ENCODE measurements at regions not wholly inside any gene's neighbourhood (a gene's known extent, or its start where the extent isn't known, plus 50 kb on each side); places are given as distances from the start of the nearest gene placed in this dataset.

DNA sequence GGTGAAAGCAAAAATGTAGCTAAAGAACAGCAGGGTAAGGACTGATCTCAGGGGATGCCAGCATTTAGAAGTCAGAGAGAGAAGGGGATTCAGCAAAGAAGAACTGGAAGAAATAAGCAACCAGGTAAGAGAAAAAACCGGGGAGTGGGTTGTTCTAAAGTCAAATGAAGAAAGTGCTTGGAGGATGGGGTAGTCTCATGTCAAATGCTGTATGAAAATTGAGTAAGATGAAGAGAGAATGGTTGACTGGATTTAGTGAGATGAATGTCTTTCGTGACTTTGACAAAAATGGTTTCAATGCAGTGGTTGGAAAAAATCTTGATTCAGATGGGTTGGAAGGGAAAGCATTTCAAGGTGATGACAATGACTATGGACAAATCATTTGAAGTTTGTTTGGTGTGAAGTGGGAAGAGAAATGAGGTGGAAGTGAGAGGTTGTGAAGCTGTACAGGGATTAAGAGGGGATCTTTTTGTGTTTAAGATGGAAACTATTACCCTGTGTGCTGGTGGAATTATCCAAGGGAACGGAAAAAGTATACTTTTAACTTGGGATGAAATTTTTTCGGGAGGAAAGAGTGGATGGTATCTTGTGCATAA lies 484.0 kb downstream of the ETS1 start:
- no peaks in the 10 kb centered on the region for H3K36me3 ChIP-seq (replicated peaks in 1 of 2; ENCODE audit: control extremely low read depth in 1 of 2, control insufficient read depth in 1 of 2, extremely low read depth in 1 of 2, insufficient read depth in 2 of 2, low read length in 1 of 2)
- intact Hi-C loops (cut with micrococcal nuclease) = no loop called here
- Mint-ChIP-seq H3K27me3 (peaks cover 55% of the 10 kb centered on the region), H3K27ac (no peak overlapping the region), H3K4me1 (no peaks in the 10 kb centered on the region), H3K4me3 (no peak overlapping the region), H3K9me3 (ENCODE audit: insufficient read depth) (no peaks in the 10 kb centered on the region)
- DNase-seq (no peak), ATAC-seq (ENCODE audit: low read depth) (no peak)
- CTCF ChIA-PET = no interaction called here
- no peak overlapping the region for H3K27ac ChIP-seq (ENCODE audit: low read length in 2 of 2)
- H3K9me3 ChIP-seq (ENCODE audit: control extremely low read depth in 1 of 3, control insufficient read depth in 2 of 3, insufficient read depth in 1 of 3, low read length in 2 of 3) = no peaks in the 10 kb centered on the region
- H3K9ac ChIP-seq (ENCODE audit: low read length) = no peak overlapping the region
- H4K20me1 ChIP-seq (ENCODE audit: control insufficient read depth, insufficient read depth, low read length, poor library complexity, severe bottlenecking) = no peaks in the 10 kb centered on the region
- no peaks in the 10 kb centered on the region for H3K4me1 ChIP-seq (ENCODE audit: control insufficient read depth in 2 of 2, insufficient read depth in 2 of 2, low read length in 2 of 2)
- no peak overlapping the region for H3K4me2 ChIP-seq (replicated peaks; ENCODE audit: low read depth, low read length, poor library complexity, severe bottlenecking)
- H2AFZ ChIP-seq (ENCODE audit: insufficient read depth, low read depth, low read length, poor library complexity, severe bottlenecking) = no peak overlapping the region
- POLR2A ChIA-PET = no interaction called here
- H3K79me2 ChIP-seq (ENCODE audit: control insufficient read depth, insufficient read depth, low read length) = no peaks in the 10 kb centered on the region
- WGBS (ENCODE audit: insufficient coverage) = 73% methylated on average over 3 of the region's 4 CpGs
- no peak for TF ChIP-seq EZH2 (IDR thresholded peaks at IDR 0.05; ENCODE audit: borderline replicate concordance, insufficient read depth, low read depth, low read length, poor library complexity, severe bottlenecking)
- TF ChIP-seq, protein P1, sequence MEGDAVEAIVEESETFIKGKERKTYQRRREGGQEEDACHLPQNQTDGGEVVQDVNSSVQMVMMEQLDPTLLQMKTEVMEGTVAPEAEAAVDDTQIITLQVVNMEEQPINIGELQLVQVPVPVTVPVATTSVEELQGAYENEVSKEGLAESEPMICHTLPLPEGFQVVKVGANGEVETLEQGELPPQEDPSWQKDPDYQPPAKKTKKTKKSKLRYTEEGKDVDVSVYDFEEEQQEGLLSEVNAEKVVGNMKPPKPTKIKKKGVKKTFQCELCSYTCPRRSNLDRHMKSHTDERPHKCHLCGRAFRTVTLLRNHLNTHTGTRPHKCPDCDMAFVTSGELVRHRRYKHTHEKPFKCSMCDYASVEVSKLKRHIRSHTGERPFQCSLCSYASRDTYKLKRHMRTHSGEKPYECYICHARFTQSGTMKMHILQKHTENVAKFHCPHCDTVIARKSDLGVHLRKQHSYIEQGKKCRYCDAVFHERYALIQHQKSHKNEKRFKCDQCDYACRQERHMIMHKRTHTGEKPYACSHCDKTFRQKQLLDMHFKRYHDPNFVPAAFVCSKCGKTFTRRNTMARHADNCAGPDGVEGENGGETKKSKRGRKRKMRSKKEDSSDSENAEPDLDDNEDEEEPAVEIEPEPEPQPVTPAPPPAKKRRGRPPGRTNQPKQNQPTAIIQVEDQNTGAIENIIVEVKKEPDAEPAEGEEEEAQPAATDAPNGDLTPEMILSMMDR (IDR thresholded peaks at IDR 0.05) = no peak
- peaks cover 0 to 5% (median 4%) of the 10 kb centered on the region in 4 experiments for H3K27me3 ChIP-seq (replicated peaks in 1 of 4; ENCODE audit: control extremely low read depth in 1 of 4, control insufficient read depth in 3 of 4, insufficient read depth in 4 of 4, low read length in 3 of 4)
- H3K4me3 ChIP-seq (ENCODE audit: control extremely low read depth in 1 of 5, extremely low read depth in 1 of 5, insufficient read depth in 1 of 5, low read depth in 2 of 5, low read length in 4 of 5) = no peak overlapping the region

DNA sequence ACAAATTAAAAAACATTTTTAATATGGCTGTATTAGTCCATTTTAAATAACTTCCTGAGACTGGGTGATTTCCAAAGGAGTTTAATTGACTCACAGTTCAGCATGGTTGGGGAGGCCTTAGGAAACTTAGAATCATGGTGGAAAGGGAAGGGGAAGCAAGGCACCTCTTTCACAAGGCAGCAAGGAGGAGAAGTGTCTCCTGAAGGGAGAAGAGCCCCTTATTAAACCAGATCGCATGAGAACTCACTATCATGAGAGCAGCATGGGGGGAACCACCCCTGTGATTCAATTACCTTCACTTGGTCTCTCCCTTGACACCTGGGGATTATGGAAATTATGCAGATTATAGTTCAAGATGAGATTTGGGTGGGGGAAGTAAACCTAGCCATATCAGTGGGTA lies 488.6 kb downstream of the ETS1 start:
- Histone ChIP-seq H3K36me3 (replicated peaks in 1 of 2; ENCODE audit: control extremely low read depth in 1 of 2, control insufficient read depth in 1 of 2, extremely low read depth in 1 of 2, insufficient read depth in 2 of 2, low read length in 1 of 2) (no peaks in the 10 kb centered on the region), H3K4me3 (ENCODE audit: control extremely low read depth in 1 of 5, extremely low read depth in 1 of 5, insufficient read depth in 1 of 5, low read depth in 2 of 5, low read length in 4 of 5) (no peak overlapping the region), H4K20me1 (ENCODE audit: control insufficient read depth, insufficient read depth, low read length, poor library complexity, severe bottlenecking) (no peaks in the 10 kb centered on the region), H3K4me1 (ENCODE audit: control insufficient read depth in 2 of 2, insufficient read depth in 2 of 2, low read length in 2 of 2) (no peaks in the 10 kb centered on the region), H3K9me3 (ENCODE audit: control extremely low read depth in 1 of 3, control insufficient read depth in 2 of 3, insufficient read depth in 1 of 3, low read length in 2 of 3) (no peaks in the 10 kb centered on the region), H2AFZ (ENCODE audit: insufficient read depth, low read depth, low read length, poor library complexity, severe bottlenecking) (no peak overlapping the region), H3K27me3 (replicated peaks in 1 of 4; ENCODE audit: control extremely low read depth in 1 of 4, control insufficient read depth in 3 of 4, insufficient read depth in 4 of 4, low read length in 3 of 4) (peaks cover 0 to 5% (median 2%) of the 10 kb centered on the region in 4 experiments), H3K4me2 (replicated peaks; ENCODE audit: low read depth, low read length, poor library complexity, severe bottlenecking) (no peak overlapping the region), H3K27ac (ENCODE audit: low read length in 2 of 2) (no peak overlapping the region), H3K79me2 (ENCODE audit: control insufficient read depth, insufficient read depth, low read length) (no peaks in the 10 kb centered on the region), H3K9ac (ENCODE audit: low read length) (no peak overlapping the region)
- H3K9me3 Mint-ChIP-seq (ENCODE audit: insufficient read depth) = no peaks in the 10 kb centered on the region
- ChIA-PET POLR2A (no interaction called here), CTCF (no interaction called here)
- no CpG with 5 or more reads among the region's 1 CpG for WGBS (ENCODE audit: insufficient coverage)
- no peak overlapping the region for H3K4me3 Mint-ChIP-seq
- H3K27ac Mint-ChIP-seq = no peak overlapping the region
- intact Hi-C loops (cut with micrococcal nuclease) = no loop called here
- ATAC-seq (ENCODE audit: low read depth) = no peak
- TF ChIP-seq EZH2 (IDR thresholded peaks at IDR 0.05; ENCODE audit: borderline replicate concordance, insufficient read depth, low read depth, low read length, poor library complexity, severe bottlenecking) = no peak
- TF ChIP-seq, protein P1 (IDR thresholded peaks at IDR 0.05) = no peak
- H3K27me3 Mint-ChIP-seq = peaks cover 23% of the 10 kb centered on the region
- no peak for DNase-seq
- H3K4me1 Mint-ChIP-seq = no peaks in the 10 kb centered on the region

All from B cell (primary cell).